ENCODE measurements at regions not wholly inside any gene's neighbourhood (a gene's known extent, or its start where the extent isn't known, plus 50 kb on each side); places are given as distances from the start of the nearest gene placed in this dataset.
"Not testable (repeated sequence)": the region's sequence is repeated elsewhere in the genome, so short reads cannot be mapped to it uniquely, and the experiment has no call there.

GRCh38 chr15:91453376-91453775, 353.3 kb downstream of the SV2B start:
- TF ChIP-seq, protein P1, sequence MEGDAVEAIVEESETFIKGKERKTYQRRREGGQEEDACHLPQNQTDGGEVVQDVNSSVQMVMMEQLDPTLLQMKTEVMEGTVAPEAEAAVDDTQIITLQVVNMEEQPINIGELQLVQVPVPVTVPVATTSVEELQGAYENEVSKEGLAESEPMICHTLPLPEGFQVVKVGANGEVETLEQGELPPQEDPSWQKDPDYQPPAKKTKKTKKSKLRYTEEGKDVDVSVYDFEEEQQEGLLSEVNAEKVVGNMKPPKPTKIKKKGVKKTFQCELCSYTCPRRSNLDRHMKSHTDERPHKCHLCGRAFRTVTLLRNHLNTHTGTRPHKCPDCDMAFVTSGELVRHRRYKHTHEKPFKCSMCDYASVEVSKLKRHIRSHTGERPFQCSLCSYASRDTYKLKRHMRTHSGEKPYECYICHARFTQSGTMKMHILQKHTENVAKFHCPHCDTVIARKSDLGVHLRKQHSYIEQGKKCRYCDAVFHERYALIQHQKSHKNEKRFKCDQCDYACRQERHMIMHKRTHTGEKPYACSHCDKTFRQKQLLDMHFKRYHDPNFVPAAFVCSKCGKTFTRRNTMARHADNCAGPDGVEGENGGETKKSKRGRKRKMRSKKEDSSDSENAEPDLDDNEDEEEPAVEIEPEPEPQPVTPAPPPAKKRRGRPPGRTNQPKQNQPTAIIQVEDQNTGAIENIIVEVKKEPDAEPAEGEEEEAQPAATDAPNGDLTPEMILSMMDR (IDR thresholded peaks at IDR 0.05 in 4 of 5, conservative IDR thresholded peaks at IDR 0.05 in 1 of 5) = not testable (repeated sequence)
- not testable (repeated sequence) for TF ChIP-seq POLR2A (IDR thresholded peaks at IDR 0.05)

All from gastrocnemius medialis (tissue), 4 donors.